Activated naive CD8-positive, alpha-beta T cell (primary cell): ENCODE measurements at regions not wholly inside any gene's neighbourhood (a gene's known extent, or its start where the extent isn't known, plus 50 kb on each side); places are given as distances from the start of the nearest gene placed in this dataset.

Source experiments
- H3K27ac Mint-ChIP-seq: one replicate; pipeline ENCODE4 v1.8.0; 2021; ENCODE audit warnings: mixed read lengths
- H3K27me3 Mint-ChIP-seq: one replicate; pipeline ENCODE4 v1.8.0; 2021; ENCODE audit warnings: mixed read lengths
- H3K36me3 Mint-ChIP-seq: one replicate; pipeline ENCODE4 v1.8.0; 2021; ENCODE audit warnings: mixed read lengths
- H3K4me1 Mint-ChIP-seq: one replicate; pipeline ENCODE4 v1.8.0; 2021; ENCODE audit warnings: low read depth, mixed read lengths
- H3K4me3 Mint-ChIP-seq: one replicate; pipeline ENCODE4 v1.8.0; 2021; ENCODE audit warnings: mild to moderate bottlenecking, mixed read lengths
- H3K9me3 Mint-ChIP-seq: one replicate; pipeline ENCODE4 v1.8.0; 2021; ENCODE audit warnings: low read depth, mixed read lengths

DNA sequence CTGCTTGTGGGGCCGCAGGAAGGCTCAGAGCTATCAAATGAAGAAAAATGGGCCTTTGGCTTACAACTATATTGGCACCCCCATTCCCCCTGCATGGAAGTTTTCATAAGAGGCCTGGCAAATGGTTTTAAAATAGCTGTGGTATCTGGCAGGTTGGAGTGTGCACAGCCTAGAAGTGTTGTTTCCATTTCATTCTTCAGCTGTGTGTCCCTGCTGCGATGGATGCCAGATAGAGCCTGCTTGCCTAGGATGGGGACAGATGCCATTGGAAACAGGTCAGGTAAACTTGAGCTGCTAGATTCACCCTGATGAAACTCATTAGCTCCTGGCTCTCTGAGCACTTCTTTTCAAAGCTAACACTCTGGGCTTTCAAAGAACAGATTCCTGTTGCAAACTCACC is 183.3 kb downstream of the IRX1 start:
- H3K27me3 Mint-ChIP-seq: no peaks in the 10 kb centered on the region
- H3K36me3 Mint-ChIP-seq: no peaks in the 10 kb centered on the region
- H3K27ac Mint-ChIP-seq: no peak overlapping the region
- no peaks in the 10 kb centered on the region for H3K4me1 Mint-ChIP-seq
- no peak overlapping the region for H3K4me3 Mint-ChIP-seq
- H3K9me3 Mint-ChIP-seq: no peaks in the 10 kb centered on the region

DNA sequence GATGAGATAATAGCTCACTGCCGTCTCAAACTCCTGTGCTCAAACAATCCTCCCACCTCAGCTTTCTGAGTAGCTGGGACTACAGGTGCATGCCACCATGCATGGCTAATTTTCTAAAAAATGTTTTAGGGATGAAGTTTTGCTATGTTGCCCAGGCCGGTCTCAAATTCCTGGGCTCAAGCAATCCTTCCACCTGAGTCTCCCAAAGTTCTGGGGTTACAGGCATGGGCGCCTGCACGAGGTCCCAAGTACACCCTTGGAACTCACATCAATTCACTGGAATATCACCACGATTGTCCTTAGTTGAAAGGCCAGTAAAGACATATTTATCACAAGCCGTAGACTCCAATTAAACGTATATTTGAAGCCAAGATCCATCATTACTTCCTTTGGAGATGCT is 184.6 kb downstream of the IRX1 start:
- no peak overlapping the region for H3K27ac Mint-ChIP-seq
- no peaks in the 10 kb centered on the region for H3K27me3 Mint-ChIP-seq
- no peaks in the 10 kb centered on the region for H3K36me3 Mint-ChIP-seq
- H3K9me3 Mint-ChIP-seq: no peaks in the 10 kb centered on the region
- no peaks in the 10 kb centered on the region for H3K4me1 Mint-ChIP-seq
- H3K4me3 Mint-ChIP-seq: no peak overlapping the region

DNA sequence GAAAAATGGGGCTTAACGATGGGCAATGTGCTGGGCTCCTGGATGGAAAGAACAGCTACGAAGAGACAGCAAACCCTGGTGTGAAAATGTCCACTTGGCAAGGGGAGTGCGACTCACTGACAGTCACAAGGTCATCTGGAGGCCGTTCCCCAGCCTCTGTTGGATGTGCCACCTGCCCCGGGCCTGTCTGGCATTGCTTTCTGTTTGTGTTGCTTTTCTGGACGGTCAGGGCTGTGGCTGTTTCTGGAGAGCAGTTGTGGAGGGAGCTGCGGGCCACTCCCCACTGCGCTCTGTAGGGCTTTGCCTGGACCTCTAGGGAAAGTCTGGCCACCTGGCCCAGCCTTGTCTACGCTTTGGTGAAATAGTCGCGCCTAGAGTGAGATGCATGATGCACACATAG is 185.3 kb downstream of the IRX1 start:
- Mint-ChIP-seq H3K27ac (no peak overlapping the region), H3K4me1 (no peaks in the 10 kb centered on the region), H3K4me3 (no peak overlapping the region), H3K9me3 (no peaks in the 10 kb centered on the region), H3K36me3 (no peaks in the 10 kb centered on the region), H3K27me3 (no peaks in the 10 kb centered on the region)

DNA sequence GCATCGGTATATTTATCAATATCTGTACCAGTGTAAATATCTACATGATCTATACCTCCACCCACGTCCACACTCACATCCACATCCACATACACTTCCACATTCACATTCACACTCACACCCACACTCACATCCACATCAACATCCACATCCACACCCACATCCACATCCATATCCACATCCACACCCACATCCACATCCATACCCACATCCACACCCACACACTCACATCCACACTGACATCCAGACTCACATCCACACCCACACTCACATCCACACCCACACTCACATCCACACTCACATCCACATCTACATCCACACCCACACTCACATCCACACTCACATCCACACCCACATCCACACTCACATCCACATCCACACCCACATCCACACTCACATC is 189.2 kb downstream of the IRX1 start:
- Mint-ChIP-seq H3K4me3 (no peak overlapping the region), H3K27me3 (no peaks in the 10 kb centered on the region), H3K27ac (no peak overlapping the region), H3K9me3 (no peaks in the 10 kb centered on the region), H3K36me3 (no peaks in the 10 kb centered on the region), H3K4me1 (no peaks in the 10 kb centered on the region)

DNA sequence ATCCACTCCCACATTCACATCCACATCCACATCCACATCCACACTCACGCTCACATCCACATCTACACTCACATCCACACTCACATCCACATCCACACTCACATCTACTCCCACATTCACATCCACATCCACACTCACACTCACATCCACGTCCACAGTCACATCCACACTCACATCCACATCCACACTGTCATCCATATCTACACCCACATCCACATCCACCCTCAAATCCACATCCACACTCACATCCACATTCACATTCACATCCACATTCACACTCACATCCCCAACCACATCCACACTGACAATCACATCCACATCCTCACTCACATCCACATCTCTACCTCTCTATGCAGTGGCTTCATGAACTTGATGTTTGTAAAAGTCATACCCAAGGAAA is 190.5 kb downstream of the IRX1 start:
- Mint-ChIP-seq H3K9me3 (no peaks in the 10 kb centered on the region), H3K4me3 (no peak overlapping the region), H3K36me3 (no peaks in the 10 kb centered on the region), H3K4me1 (no peaks in the 10 kb centered on the region), H3K27ac (no peak overlapping the region), H3K27me3 (peaks cover 2% of the 10 kb centered on the region)

DNA sequence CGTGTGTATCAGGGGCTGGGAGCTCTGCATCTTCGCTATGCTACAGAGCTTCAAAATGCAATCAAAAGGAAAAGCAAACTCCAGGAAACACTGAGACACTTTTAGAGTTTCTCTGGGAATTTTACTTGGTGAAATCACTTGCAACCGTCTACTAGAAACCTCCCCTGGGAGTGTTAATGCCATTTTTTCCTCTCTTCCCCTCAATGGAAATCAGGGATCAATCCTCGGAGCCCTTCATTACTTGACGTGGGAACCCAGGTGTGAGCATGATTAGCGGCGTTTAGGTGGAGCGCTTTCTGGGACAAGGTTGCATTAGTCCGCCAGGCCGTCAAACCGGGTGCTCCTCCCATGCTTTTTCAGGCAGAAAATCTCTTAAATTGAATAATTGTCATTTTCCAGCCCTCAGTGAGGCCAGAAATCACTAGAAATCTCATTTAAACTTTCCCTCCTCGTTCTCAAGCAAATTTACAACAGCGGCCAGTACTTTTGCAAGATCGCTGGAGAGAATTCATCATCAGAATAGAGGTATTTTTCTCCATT is 191.3 kb downstream of the IRX1 start:
- no peaks in the 10 kb centered on the region for H3K9me3 Mint-ChIP-seq
- H3K36me3 Mint-ChIP-seq: no peaks in the 10 kb centered on the region
- H3K4me1 Mint-ChIP-seq: no peaks in the 10 kb centered on the region
- no peak overlapping the region for H3K4me3 Mint-ChIP-seq
- H3K27ac Mint-ChIP-seq: no peak overlapping the region
- H3K27me3 Mint-ChIP-seq: peaks cover 2% of the 10 kb centered on the region

DNA sequence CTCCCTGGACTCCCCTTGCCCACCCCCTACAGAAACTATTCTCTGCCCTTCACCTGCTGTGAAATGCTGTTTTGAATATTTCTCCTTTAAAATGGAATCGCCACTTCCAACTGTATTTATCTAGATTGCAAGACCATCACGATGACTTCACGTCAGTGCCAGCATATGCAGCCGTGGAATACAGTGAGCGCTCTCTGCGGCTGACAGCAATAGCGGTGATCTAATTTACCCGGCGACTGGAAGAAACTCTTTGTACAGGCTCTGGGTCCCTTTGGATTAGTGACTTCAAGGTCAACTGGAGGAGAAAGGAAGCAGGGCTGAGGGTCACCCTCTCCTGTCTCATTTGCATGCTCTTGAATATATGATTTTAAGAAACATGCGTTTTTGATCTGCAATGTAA is 192.0 kb downstream of the IRX1 start:
- Mint-ChIP-seq H3K27ac (no peak overlapping the region), H3K36me3 (no peaks in the 10 kb centered on the region), H3K4me1 (no peaks in the 10 kb centered on the region), H3K27me3 (peaks cover 2% of the 10 kb centered on the region), H3K9me3 (no peaks in the 10 kb centered on the region), H3K4me3 (no peak overlapping the region)

DNA sequence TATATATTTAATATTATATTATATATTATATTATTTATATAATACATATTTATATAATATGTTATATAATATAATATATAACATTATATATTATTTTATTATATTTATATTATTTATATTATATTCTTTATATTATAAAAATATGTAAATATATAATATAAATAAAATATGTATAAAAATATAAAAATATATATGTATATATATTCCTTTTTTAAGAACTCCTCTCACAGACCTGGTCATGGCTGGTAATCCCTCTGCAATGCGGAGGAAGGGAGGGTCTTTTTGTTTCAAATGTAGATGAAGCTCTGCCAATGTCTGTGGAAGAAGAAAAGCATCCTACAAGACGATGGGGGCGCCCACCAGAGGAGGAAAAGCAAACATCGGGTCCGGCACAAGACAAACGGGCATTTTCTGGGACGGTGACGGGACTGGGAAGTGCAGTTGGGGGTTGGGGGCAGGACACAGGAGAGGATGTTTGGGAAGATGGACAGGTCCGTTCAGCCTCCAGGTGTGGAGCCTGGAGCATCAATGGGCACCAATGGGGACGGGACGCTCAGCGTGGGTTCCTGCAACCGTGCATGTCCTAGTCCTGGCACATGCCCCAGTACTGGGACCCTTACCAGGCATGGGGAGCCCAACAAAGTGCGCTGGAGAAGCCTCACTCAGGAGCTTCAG is 194.0 kb downstream of the IRX1 start:
- H3K36me3 Mint-ChIP-seq: no peaks in the 10 kb centered on the region
- no peak overlapping the region for H3K4me3 Mint-ChIP-seq
- no peaks in the 10 kb centered on the region for H3K9me3 Mint-ChIP-seq
- peaks cover 2% of the 10 kb centered on the region for H3K27me3 Mint-ChIP-seq
- no peak overlapping the region for H3K27ac Mint-ChIP-seq
- no peaks in the 10 kb centered on the region for H3K4me1 Mint-ChIP-seq

DNA sequence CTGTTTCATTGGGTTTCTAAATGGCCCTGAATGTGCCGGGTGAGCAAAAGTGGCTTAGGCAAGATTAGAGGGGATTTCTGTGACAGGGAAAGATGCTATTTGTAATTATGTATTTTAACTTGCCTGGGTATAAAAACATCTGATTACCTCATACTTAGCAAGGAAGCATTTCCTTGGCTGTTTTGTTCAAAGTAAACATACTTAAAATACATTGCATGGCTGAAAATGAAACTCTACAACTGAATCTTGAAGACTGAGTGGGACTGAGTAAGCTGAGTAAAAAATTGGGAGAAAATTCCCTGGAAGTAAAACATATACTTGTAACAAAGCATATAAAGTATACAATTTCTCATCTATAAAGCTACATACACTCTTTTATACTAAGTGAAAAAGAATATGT is 197.5 kb downstream of the IRX1 start:
- Mint-ChIP-seq H3K4me3 (no peak overlapping the region), H3K27ac (no peak overlapping the region), H3K27me3 (peaks cover 2% of the 10 kb centered on the region), H3K36me3 (no peaks in the 10 kb centered on the region), H3K9me3 (no peaks in the 10 kb centered on the region), H3K4me1 (no peaks in the 10 kb centered on the region)

DNA sequence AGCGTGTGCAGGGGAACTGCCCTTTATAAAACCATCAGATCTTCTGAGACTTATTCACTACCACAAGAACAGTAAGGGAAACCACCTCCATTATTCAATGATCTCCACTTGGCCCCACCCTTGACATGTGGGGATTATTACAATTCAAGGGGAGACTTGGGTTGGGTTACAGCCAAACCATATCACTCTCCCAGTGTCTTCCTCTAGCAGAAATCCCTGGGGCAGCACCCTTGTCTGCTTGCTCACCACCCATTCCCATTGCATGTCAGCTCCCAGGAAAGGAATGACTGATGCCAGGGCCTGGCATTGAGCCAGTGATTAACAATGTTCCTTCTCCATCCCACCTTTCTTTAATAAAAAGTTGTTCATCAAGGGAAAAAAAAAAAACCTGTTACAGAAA is 199.0 kb downstream of the IRX1 start:
- Mint-ChIP-seq H3K4me3 (no peak overlapping the region), H3K4me1 (no peaks in the 10 kb centered on the region), H3K27me3 (peaks cover 2% of the 10 kb centered on the region), H3K9me3 (no peaks in the 10 kb centered on the region), H3K36me3 (no peaks in the 10 kb centered on the region), H3K27ac (no peak overlapping the region)

DNA sequence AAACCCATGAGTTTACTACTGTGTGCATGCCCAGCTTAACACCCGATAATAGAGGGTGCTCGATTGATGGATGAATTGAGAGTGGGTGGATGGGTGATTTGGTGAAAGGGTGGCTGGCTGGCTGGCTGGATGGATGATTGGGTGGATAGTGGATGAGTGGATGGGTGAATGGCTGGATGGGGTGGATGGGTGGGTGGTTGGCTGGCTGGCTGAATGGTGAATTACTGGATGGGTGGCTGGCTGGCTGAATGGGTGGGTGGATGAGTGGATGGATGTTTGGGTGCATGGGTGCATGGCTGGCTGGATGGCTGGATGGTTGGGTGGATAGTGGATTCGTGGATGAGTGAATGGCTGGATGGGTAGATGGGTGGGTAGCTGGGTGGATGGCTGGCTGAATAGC is 201.1 kb downstream of the IRX1 start:
- no peaks in the 10 kb centered on the region for H3K4me1 Mint-ChIP-seq
- no peak overlapping the region for H3K27ac Mint-ChIP-seq
- no peak overlapping the region for H3K4me3 Mint-ChIP-seq
- no peaks in the 10 kb centered on the region for H3K27me3 Mint-ChIP-seq
- no peaks in the 10 kb centered on the region for H3K36me3 Mint-ChIP-seq
- H3K9me3 Mint-ChIP-seq: peaks cover 3% of the 10 kb centered on the region

DNA sequence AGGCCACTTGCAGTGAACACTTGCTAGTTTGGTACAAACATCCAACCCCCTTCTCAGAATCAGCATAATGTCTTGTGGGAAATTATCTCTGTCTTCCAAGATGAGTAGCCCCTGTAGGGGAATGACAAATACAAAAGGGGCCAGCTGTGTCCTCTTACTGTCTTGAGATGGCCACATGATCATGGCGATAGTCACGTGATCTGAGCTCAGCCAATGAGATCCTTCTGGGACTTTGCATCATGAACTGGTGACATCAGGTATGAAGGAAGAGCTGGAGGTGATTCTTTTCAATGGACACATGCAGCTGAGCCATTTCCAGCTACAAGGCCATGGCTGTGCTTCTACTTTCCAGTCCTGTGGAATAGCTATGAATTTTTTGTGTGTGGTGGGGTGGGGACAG is 206.3 kb downstream of the IRX1 start:
- H3K4me3 Mint-ChIP-seq: no peak overlapping the region

DNA sequence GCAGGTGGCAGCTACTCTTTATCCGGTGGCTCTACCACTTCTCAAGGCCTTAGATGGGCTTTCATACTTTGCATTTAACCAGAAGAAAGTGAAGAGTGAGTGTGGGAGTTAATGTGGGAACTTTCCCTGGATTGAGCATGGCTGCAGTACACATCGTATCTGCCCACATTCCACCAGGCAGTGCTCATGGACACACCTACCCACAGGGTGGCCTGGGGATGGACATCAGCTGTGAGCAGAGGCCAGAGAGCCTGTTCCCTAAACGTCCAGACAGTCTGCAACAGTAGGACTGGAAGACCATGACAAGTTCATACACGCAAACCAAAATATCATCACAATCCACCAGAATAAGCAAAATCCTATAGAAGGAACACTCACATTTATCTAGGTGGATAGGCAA is 213.8 kb downstream of the IRX1 start:
- Mint-ChIP-seq H3K27me3 (no peaks in the 10 kb centered on the region), H3K4me1 (no peaks in the 10 kb centered on the region)

More for the DNA sequence above, 206.3 kb downstream of the IRX1 start:
- H3K9me3 Mint-ChIP-seq: peaks cover 9% of the 10 kb centered on the region
- no peaks in the 10 kb centered on the region for H3K4me1 Mint-ChIP-seq
- no peaks in the 10 kb centered on the region for H3K27me3 Mint-ChIP-seq
- no peaks in the 10 kb centered on the region for H3K36me3 Mint-ChIP-seq
- H3K27ac Mint-ChIP-seq: no peak overlapping the region

DNA sequence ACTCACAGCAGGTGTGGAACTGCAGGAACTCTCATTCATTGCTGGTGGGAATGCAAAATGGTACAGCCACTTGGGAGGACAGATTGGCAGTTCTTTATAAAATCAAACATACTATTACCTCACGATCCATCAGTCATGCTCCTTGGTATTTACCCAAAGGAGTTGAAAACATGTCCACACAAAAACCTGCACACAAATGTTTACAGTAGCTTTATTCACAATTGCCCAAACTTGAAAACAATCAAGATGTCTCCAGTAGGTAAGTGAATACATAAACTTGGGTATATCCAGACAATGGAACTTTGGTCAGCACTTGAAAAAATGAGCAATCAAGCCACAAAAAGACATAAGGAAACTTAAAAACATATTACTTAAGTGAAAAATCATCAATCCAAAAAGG is 215.5 kb downstream of the IRX1 start:
- no peaks in the 10 kb centered on the region for H3K4me1 Mint-ChIP-seq
- H3K9me3 Mint-ChIP-seq: no peaks in the 10 kb centered on the region
- H3K36me3 Mint-ChIP-seq: no peaks in the 10 kb centered on the region
- H3K27me3 Mint-ChIP-seq: no peaks in the 10 kb centered on the region
- H3K27ac Mint-ChIP-seq: no peak overlapping the region
- no peak overlapping the region for H3K4me3 Mint-ChIP-seq

More for the DNA sequence above, 213.8 kb downstream of the IRX1 start:
- H3K4me3 Mint-ChIP-seq: no peak overlapping the region
- no peaks in the 10 kb centered on the region for H3K9me3 Mint-ChIP-seq
- no peaks in the 10 kb centered on the region for H3K36me3 Mint-ChIP-seq
- H3K27ac Mint-ChIP-seq: no peak overlapping the region

DNA sequence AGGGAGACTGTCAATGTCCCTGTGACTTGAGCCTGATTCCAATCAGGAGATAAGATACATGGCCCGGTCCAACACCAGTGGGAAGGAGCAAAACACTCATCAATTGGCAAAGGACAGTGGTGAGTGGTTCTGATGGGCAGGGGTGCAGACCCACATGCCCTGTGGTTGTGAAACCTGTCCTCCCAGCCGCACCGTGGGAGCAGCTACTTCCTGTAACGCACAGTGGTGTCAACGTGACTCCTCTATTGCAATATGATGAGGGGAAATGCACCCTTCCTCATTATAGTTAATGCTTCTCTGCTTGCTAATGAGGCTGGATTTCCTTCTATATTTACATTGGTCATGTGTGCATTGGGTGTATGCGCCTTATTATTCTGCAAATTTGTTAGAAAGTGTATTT is 223.0 kb downstream of the IRX1 start:
- Mint-ChIP-seq H3K27me3 (no peaks in the 10 kb centered on the region), H3K36me3 (no peaks in the 10 kb centered on the region), H3K4me3 (no peak overlapping the region), H3K9me3 (no peaks in the 10 kb centered on the region), H3K27ac (no peak overlapping the region), H3K4me1 (no peaks in the 10 kb centered on the region)
